Tibial nerve (tissue), 4 donors: ENCODE measurements at regions not wholly inside any gene's neighbourhood (a gene's known extent, or its start where the extent isn't known, plus 50 kb on each side); places are given as distances from the start of the nearest gene placed in this dataset.

Experiments
- DNase-seq, 2 donors: peaks; one replicate each; pipeline ENCODE4 v3.0.0-alpha.2; 2019; ENCODE audit warnings: low spot score in 2 of 2
- H3K27ac ChIP-seq, 4 donors: fragments of 200-600 bp; sonication (generic) in 3 of 4; one replicate each; pipeline ENCODE4 v1.5.1; 2017 to 2019; ENCODE audit warnings: mild to moderate bottlenecking in 1 of 4
- H3K27me3 ChIP-seq, 2 donors: fragments of 200-600 bp; sonication (generic) in 1 of 2; one replicate each; pipeline versions ENCODE4 v1.5.1 to v1.6.0; 2017 to 2019
- H3K36me3 ChIP-seq, 3 donors: fragments of 200-600 bp; sonication (generic); one replicate each; pipeline ENCODE4 v1.5.1; 2018 to 2019
- H3K4me1 ChIP-seq, 4 donors: fragments of 200-600 bp; sonication (generic) in 3 of 4; one replicate each; pipeline ENCODE4 v1.5.1; 2017 to 2019
- H3K4me3 ChIP-seq, 4 donors: fragments of 200-600 bp; sonication (generic) in 3 of 4; one replicate each; pipeline ENCODE4 v1.5.1; 2017 to 2019; ENCODE audit warnings: mild to moderate bottlenecking in 1 of 4, moderate library complexity in 1 of 4
- H3K9me3 ChIP-seq, 4 donors: fragments of 200-600 bp; sonication (generic) in 3 of 4; one replicate each; pipeline ENCODE4 v1.5.1; 2017 to 2019
- EP300 ChIP-seq, 2 donors: sonication (generic); formaldehyde crosslinking; IDR thresholded peaks; one replicate each; pipeline ENCODE4 v1.6.1; 2017; ENCODE audit warnings: antibody characterized with exemption in 2 of 2, mild to moderate bottlenecking in 1 of 2
- POLR2A ChIP-seq, 2 donors: fragments of 450-650 bp; IDR thresholded peaks; one replicate each; pipeline ENCODE4 v1.6.1; 2017; ENCODE audit warnings: antibody characterized with exemption in 2 of 2, mild to moderate bottlenecking in 2 of 2, moderate library complexity in 2 of 2
- WGBS, 2 donors: methylation state at CpG; one replicate each; pipeline ENCODE4 v1.1.5; 2018; 5-methylcytosine and 5-hydroxymethylcytosine counted together
- TF ChIP-seq, protein P1 (sequence below), 5 experiments: fragments of 200-600 bp in 3 of 5; fragments of 450-650 bp in 2 of 5; sonication (generic) in 3 of 5; IDR thresholded peaks; one replicate each; pipeline ENCODE4 v1.5.1; 2016 to 2019; ENCODE audit warnings: antibody characterized with exemption in 5 of 5, mild to moderate bottlenecking in 3 of 5, moderate library complexity in 2 of 5

DNA sequence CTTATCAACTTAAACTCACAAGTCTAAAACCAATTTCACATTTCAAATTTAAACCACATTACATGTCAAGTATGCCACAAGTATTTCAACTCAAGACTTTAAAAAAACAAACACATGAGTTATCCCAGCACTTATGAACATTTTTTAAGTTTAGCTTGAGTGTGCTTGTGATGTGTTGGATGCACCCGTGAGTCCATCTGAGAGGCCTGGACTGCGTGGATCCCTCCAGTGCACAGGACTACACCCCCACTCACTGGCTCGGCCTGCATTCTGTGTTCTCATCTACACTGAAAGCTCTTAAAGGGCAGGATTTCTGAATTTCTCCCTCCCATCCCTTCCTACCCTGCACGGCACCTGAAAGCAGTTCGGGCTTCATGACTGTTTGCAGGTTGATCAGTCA is 128.8 kb upstream of the CD93 start:
- no peak for DNase-seq
- Histone ChIP-seq H3K4me3 (no peak overlapping the region), H3K4me1 (no peaks in the 10 kb centered on the region), H3K27ac (no peak overlapping the region), H3K27me3 (no peaks in the 10 kb centered on the region), H3K36me3 (no peaks in the 10 kb centered on the region), H3K9me3 (peaks cover 0 to 13% (median 3%) of the 10 kb centered on the region in 4 donors)
- WGBS, 2 donors = 70 to 76% methylated on average over 5 of the region's 5 CpGs
- TF ChIP-seq, protein P1, sequence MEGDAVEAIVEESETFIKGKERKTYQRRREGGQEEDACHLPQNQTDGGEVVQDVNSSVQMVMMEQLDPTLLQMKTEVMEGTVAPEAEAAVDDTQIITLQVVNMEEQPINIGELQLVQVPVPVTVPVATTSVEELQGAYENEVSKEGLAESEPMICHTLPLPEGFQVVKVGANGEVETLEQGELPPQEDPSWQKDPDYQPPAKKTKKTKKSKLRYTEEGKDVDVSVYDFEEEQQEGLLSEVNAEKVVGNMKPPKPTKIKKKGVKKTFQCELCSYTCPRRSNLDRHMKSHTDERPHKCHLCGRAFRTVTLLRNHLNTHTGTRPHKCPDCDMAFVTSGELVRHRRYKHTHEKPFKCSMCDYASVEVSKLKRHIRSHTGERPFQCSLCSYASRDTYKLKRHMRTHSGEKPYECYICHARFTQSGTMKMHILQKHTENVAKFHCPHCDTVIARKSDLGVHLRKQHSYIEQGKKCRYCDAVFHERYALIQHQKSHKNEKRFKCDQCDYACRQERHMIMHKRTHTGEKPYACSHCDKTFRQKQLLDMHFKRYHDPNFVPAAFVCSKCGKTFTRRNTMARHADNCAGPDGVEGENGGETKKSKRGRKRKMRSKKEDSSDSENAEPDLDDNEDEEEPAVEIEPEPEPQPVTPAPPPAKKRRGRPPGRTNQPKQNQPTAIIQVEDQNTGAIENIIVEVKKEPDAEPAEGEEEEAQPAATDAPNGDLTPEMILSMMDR (IDR thresholded peaks at IDR 0.05) = no peak
- TF ChIP-seq EP300 (IDR thresholded peaks at IDR 0.05) (no peak), POLR2A (IDR thresholded peaks at IDR 0.05) (no peak)

DNA sequence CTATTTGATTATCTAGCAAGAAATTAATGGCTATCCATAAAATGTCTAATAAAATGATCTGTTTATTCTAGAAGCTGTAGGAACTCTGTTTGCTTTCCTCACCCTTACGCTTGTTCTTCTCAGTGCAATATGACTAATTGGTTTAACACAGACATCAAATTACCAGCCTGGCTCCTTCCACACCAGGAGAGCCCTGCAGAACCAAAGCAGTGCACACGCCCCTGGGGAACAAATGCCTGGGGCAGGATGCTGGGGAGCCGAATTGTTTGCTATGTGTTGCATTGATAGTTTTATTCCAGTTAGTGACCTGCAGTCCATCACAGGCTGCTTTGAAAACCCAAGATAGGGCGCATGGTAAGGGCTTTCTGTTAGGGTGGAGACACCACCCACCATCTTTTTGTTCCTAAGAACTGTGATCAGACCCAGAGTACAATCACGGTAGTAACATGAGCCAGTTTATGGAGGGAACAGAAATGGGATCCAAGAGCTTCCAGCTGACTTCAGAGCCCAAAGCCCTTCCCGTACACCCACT is 126.4 kb upstream of the CD93 start:
- H3K36me3 ChIP-seq = no peaks in the 10 kb centered on the region
- WGBS, 2 donors = 38 to 49% methylated on average over 6 of the region's 6 CpGs
- no peaks in the 10 kb centered on the region for H3K27me3 ChIP-seq
- no peak overlapping the region for H3K27ac ChIP-seq
- TF ChIP-seq, protein P1 (IDR thresholded peaks at IDR 0.05) = no peak
- TF ChIP-seq POLR2A (IDR thresholded peaks at IDR 0.05) (no peak), EP300 (IDR thresholded peaks at IDR 0.05) (no peak)
- no peak for DNase-seq
- H3K4me3 ChIP-seq = no peak overlapping the region
- H3K4me1 ChIP-seq = peaks cover 0 to 3% (median 0%) of the 10 kb centered on the region in 4 donors
- peaks cover 0 to under 1% (median 0%) of the 10 kb centered on the region in 4 donors for H3K9me3 ChIP-seq

DNA sequence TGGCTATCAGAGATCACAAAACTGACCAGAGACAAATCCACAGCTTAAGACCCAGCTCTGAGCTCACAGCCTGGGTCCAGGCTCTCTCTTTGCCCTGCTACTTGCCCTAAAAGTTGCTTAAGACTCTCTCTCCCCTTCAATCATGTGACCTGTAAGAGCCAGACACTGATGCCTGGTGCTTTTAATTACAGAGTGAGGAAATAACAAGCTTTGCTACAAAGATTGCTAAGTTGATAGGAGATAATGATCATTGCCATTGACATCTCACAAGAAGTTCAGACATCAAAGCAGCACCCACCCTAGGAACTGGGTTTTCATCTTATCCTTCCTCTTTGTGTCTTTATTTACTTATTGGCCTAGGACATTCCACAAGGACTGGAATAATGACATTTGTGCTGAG is 125.9 kb upstream of the CD93 start:
- TF ChIP-seq, protein P1 (IDR thresholded peaks at IDR 0.05) = no peak
- TF ChIP-seq EP300 (IDR thresholded peaks at IDR 0.05) (no peak), POLR2A (IDR thresholded peaks at IDR 0.05) (no peak)
- Histone ChIP-seq H3K9me3 (no peaks in the 10 kb centered on the region), H3K36me3 (no peaks in the 10 kb centered on the region), H3K4me3 (no peak overlapping the region), H3K27ac (no peak overlapping the region), H3K4me1 (peaks cover 0 to 3% (median 0%) of the 10 kb centered on the region in 4 donors), H3K27me3 (no peaks in the 10 kb centered on the region)
- DNase-seq = no peak

DNA sequence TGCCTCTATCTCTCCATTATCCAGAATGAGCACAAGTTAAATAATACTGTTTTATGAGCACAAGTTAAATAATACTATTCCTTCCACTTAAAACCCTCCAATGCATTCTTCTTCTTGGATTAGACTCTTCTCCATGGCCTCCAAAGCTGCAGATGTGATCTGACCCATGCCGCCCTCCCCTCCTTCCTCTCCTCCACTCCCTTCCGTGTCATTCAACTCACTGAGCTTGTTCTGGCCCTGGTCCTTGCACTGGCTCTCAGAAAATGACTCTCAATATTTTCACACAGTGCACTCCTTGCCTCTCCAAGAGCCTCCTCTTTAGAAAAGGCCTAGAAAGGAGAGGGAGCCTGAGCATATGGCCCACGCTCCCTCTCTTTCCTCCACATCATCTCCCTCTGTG is 125.0 kb upstream of the CD93 start:
- Histone ChIP-seq H3K27me3 (no peaks in the 10 kb centered on the region), H3K27ac (no peak overlapping the region), H3K36me3 (no peaks in the 10 kb centered on the region), H3K9me3 (no peaks in the 10 kb centered on the region), H3K4me3 (no peak overlapping the region), H3K4me1 (peaks cover 0 to 5% (median 0%) of the 10 kb centered on the region in 4 donors)
- no peak for TF ChIP-seq EP300 (IDR thresholded peaks at IDR 0.05)
- TF ChIP-seq POLR2A (IDR thresholded peaks at IDR 0.05) = no peak
- TF ChIP-seq, protein P1 (IDR thresholded peaks at IDR 0.05) = no peak
- DNase-seq = no peak
- 82 to 85% methylated on average over 3 of the region's 3 CpGs for WGBS, 2 donors

DNA sequence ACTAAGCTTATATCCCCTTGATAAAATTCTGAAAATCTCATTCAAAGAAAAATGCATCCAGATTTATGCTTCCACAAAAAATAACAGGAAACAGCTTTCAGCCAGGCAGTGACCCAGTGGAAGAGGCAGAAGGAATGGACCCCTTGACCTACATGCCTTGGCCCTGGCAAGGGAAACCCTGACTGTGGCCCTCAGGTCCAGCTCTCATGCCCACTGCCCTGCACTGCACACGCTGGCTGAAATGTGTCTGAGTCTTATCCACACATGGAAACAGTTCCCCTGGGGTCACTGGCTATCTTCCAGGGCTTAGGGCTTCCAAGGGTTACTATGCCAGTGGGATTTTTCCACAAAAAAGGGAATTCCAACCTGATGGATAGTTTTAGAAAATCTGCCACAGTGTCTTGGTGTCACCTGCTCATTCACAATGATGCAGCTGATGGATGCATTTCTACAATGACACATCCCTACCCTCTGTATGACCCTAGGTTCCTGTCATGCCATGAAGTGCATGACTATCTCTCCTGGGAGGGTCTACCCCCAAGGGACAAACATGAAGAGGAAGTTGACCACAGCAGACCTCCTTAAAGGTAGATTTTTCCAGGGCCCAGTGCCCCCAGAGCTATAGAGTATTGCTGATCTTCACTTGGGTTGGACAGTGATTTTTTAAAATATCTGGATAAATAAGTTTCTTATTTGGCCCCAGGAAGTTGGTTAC is 121.9 kb upstream of the CD93 start:
- no peak for DNase-seq
- H3K9me3 ChIP-seq = no peaks in the 10 kb centered on the region
- TF ChIP-seq, protein P1 (IDR thresholded peaks at IDR 0.05) = no peak
- TF ChIP-seq POLR2A (IDR thresholded peaks at IDR 0.05) (no peak), EP300 (IDR thresholded peaks at IDR 0.05) (no peak)
- 70 to 75% methylated on average over 1 of the region's 1 CpG for WGBS, 2 donors
- H3K4me1 ChIP-seq = peaks cover 0 to 30% (median 0%) of the 10 kb centered on the region in 4 donors
- H3K27ac ChIP-seq = no peak overlapping the region
- H3K4me3 ChIP-seq = no peak overlapping the region
- H3K36me3 ChIP-seq = no peaks in the 10 kb centered on the region
- no peaks in the 10 kb centered on the region for H3K27me3 ChIP-seq
